H9 (cell line): ENCODE measurements at regions not wholly inside any gene's neighbourhood (a gene's known extent, or its start where the extent isn't known, plus 50 kb on each side); places are given as distances from the start of the nearest gene placed in this dataset.

Experiments
- DNase-seq: peaks from one replicate; pipeline ENCODE4 v3.0.0-alpha.2; 2017
- H2AFZ ChIP-seq: one replicate; pipeline ENCODE4 v1.6.1; 2013; ENCODE audit warnings: mild to moderate bottlenecking, low read length, control low read depth, moderate library complexity
- H2AK5ac ChIP-seq: 2 replicates; pipeline ENCODE4 v1.6.1; 2013; ENCODE audit warnings: low read length, control low read depth, mixed read lengths; ENCODE audit not compliant: insufficient read length
- H2BK120ac ChIP-seq: one replicate; pipeline ENCODE4 v1.6.1; 2013; ENCODE audit warnings: low read depth, mild to moderate bottlenecking, low read length, control low read depth, inconsistent platforms; ENCODE audit not compliant: poor library complexity, severe bottlenecking
- H2BK12ac ChIP-seq: 2 replicates; pipeline ENCODE4 v1.6.1; 2013; ENCODE audit warnings: low read length, control low read depth, mixed read lengths, low read depth; ENCODE audit not compliant: insufficient read length
- H2BK15ac ChIP-seq: 2 replicates; pipeline ENCODE4 v1.6.1; 2013; ENCODE audit warnings: low read depth, low read length, control low read depth
- H2BK20ac ChIP-seq: one replicate; pipeline ENCODE4 v1.6.1; 2013; ENCODE audit warnings: low read depth, mild to moderate bottlenecking, low read length, control low read depth, inconsistent platforms; ENCODE audit not compliant: poor library complexity, severe bottlenecking
- H2BK5ac ChIP-seq: 2 replicates; pipeline ENCODE4 v1.6.1; 2013; ENCODE audit warnings: low read length, control low read depth, mixed read lengths; ENCODE audit not compliant: insufficient read length
- H3K14ac ChIP-seq: 2 replicates; pipeline ENCODE4 v1.6.1; 2013; ENCODE audit warnings: low read length, control low read depth; ENCODE audit not compliant: insufficient read depth
- H3K18ac ChIP-seq: 2 replicates; pipeline ENCODE4 v1.6.1; 2013; ENCODE audit warnings: low read depth, mild to moderate bottlenecking, mixed read lengths, low read length, control low read depth; ENCODE audit not compliant: insufficient read length
- H3K23ac ChIP-seq: 2 replicates; pipeline ENCODE4 v1.6.1; 2013; ENCODE audit warnings: low read length, control low read depth, mixed read lengths, low read depth; ENCODE audit not compliant: insufficient read length
- H3K23me2 ChIP-seq: 2 replicates; pipeline ENCODE4 v1.6.1; 2013; ENCODE audit warnings: low read depth, mild to moderate bottlenecking, mixed read lengths, low read length, control low read depth; ENCODE audit not compliant: insufficient read length, poor library complexity, severe bottlenecking
- H3K27ac ChIP-seq: 2 replicates; pipeline ENCODE4 v1.5.1; 2013; ENCODE audit warnings: low read length, control low read depth, mixed read lengths, low read depth; ENCODE audit not compliant: insufficient read length
- H3K27me3 ChIP-seq: 2 replicates; pipeline ENCODE4 v1.6.1; 2013; ENCODE audit warnings: low read length, control low read depth, inconsistent platforms; ENCODE audit not compliant: insufficient read depth
- H3K4ac ChIP-seq: 2 replicates; pipeline ENCODE4 v1.6.1; 2013; ENCODE audit warnings: low read depth, mild to moderate bottlenecking, control low read depth, inconsistent platforms, low read length, moderate library complexity
- H3K4me1 ChIP-seq: 2 replicates; pipeline ENCODE4 v1.6.1; 2013; ENCODE audit warnings: low read length, control low read depth, inconsistent platforms; ENCODE audit not compliant: insufficient read depth
- H3K4me2 ChIP-seq: 2 replicates; pipeline ENCODE4 v1.6.1; 2013; ENCODE audit warnings: low read length, control low read depth, mixed read lengths; ENCODE audit not compliant: insufficient read length, insufficient read depth
- H3K56ac ChIP-seq: 2 replicates; pipeline ENCODE4 v1.6.1; 2013; ENCODE audit warnings: low read depth, mild to moderate bottlenecking, mixed read lengths, low read length, control low read depth; ENCODE audit not compliant: insufficient read length
- H3K79me1 ChIP-seq: 2 replicates; pipeline ENCODE4 v1.6.1; 2013; ENCODE audit warnings: low read depth, mild to moderate bottlenecking, moderate library complexity, low read length, control low read depth, inconsistent platforms; ENCODE audit not compliant: insufficient read depth, poor library complexity, severe bottlenecking
- H3K79me2 ChIP-seq: 2 replicates; pipeline ENCODE4 v1.6.1; 2013; ENCODE audit warnings: low read length, control low read depth, inconsistent platforms; ENCODE audit not compliant: insufficient read depth
- H3K9ac ChIP-seq: 2 replicates; pipeline ENCODE4 v1.6.1; 2013; ENCODE audit warnings: low read length, control low read depth, mixed read lengths; ENCODE audit not compliant: insufficient read length; ENCODE audit errors: extremely low read depth
- H3K9me3 ChIP-seq: one replicate; pipeline ENCODE4 v1.6.1; 2013; ENCODE audit warnings: low read depth, low read length, inconsistent platforms; ENCODE audit not compliant: control insufficient read depth
- H3T11ph ChIP-seq: one replicate; pipeline ENCODE4 v1.6.1; 2013; ENCODE audit warnings: mild to moderate bottlenecking, low read length, control low read depth, inconsistent platforms
- H4K20me1 ChIP-seq: one replicate; pipeline ENCODE4 v1.6.1; 2013; ENCODE audit not compliant: control insufficient read depth, insufficient read length, insufficient read depth
- H4K5ac ChIP-seq: 2 replicates; pipeline ENCODE4 v1.6.1; 2013; ENCODE audit warnings: low read depth, mild to moderate bottlenecking, mixed read lengths, low read length, control low read depth; ENCODE audit not compliant: insufficient read length
- H4K8ac ChIP-seq: replicated peaks from 2 replicates; pipeline ENCODE4 v1.6.1; 2013; ENCODE audit warnings: low read length, control low read depth, mixed read lengths, low read depth; ENCODE audit not compliant: insufficient read length
- H4K91ac ChIP-seq: 2 replicates; pipeline ENCODE4 v1.6.1; 2013; ENCODE audit warnings: low read depth, mild to moderate bottlenecking, moderate library complexity, mixed read lengths, low read length, control low read depth; ENCODE audit not compliant: insufficient read length
- H3K27ac Mint-ChIP-seq, 3 experiments: 2 replicates in 2 of 3; 3 replicates in 1 of 3; pipeline ENCODE4 v1.8.0; 2020 to 2021; ENCODE audit warnings: mixed read lengths in 3 of 3, mild to moderate bottlenecking in 1 of 3, moderate library complexity in 1 of 3
- H3K27me3 Mint-ChIP-seq: 2 replicates; pipeline ENCODE4 v1.8.0; 2021; ENCODE audit warnings: low read depth, mild to moderate bottlenecking, moderate library complexity, mixed read lengths
- H3K36me3 Mint-ChIP-seq, 3 experiments: 2 replicates in 2 of 3; 3 replicates in 1 of 3; pipeline ENCODE4 v1.8.0; 2020 to 2021; ENCODE audit warnings: low read depth in 3 of 3, mixed read lengths in 3 of 3; ENCODE audit not compliant: insufficient read depth in 1 of 3
- H3K4me1 Mint-ChIP-seq, 2 experiments: 2 replicates each; pipeline ENCODE4 v1.8.0; 2020; ENCODE audit warnings: mixed read lengths in 2 of 2
- H3K4me3 Mint-ChIP-seq, 2 experiments: 2 replicates in 1 of 2; 3 replicates in 1 of 2; pipeline ENCODE4 v1.8.0; 2020 to 2021; ENCODE audit warnings: mild to moderate bottlenecking in 2 of 2, mixed read lengths in 2 of 2, moderate library complexity in 1 of 2
- H3K9me3 Mint-ChIP-seq, 2 experiments: 2 replicates in 1 of 2; 3 replicates in 1 of 2; pipeline ENCODE4 v1.8.0; 2020; ENCODE audit warnings: mild to moderate bottlenecking in 2 of 2, mixed read lengths in 2 of 2, moderate library complexity in 1 of 2
- WGBS: extraction: QIAGEN DNeasy Blood & Tissue Kit; methylation state at CpG from one replicate; pipeline ENCODE4 v1.1.7; 2013; ENCODE audit warnings: missing lambda C conversion rate, low lambda C conversion rate, mixed read lengths; ENCODE audit not compliant: insufficient read length; ENCODE audit errors: extremely low coverage; 5-methylcytosine and 5-hydroxymethylcytosine counted together
- TF ChIP-seq, protein P1 (sequence below): fragments of 200-600 bp; sonication (generic); conservative IDR thresholded peaks from 3 replicates; pipeline ENCODE4 v1.8.0; 2021; ENCODE audit warnings: antibody characterized with exemption, mild to moderate bottlenecking

DNA sequence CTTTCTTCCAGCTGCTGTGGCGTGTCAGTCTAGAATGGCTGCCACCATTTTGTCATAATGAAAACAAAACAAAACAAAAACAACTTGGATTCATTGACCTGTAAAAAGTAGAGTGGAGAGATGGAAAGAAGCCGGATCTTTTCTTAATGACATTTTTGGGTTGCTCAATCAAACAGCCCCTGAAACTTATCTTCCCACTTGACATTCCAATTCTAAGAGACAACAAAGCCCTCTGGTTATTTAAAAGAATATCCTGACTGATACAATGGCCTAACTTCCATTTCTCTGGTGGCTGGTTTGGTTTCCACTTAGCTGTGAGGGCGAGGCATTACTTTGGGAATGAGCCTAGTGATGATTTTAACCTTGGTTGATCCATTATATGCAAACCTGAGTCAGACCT, 123.7 kb downstream of the AQP4 start:
- Histone ChIP-seq H3K18ac (no peak overlapping the region), H3K79me2 (no peaks in the 10 kb centered on the region), H2BK12ac (no peak overlapping the region), H3K4me2 (no peak overlapping the region), H4K5ac (no peak overlapping the region), H3K23ac (no peak overlapping the region), H2BK20ac (no peak overlapping the region), H3K27ac (no peak overlapping the region), H4K8ac (no peak overlapping the region), H3K23me2 (no peaks in the 10 kb centered on the region), H3K56ac (no peak overlapping the region), H4K20me1 (no peaks in the 10 kb centered on the region), H2BK120ac (no peak overlapping the region), H3T11ph (no peak overlapping the region), H3K4me1 (peaks cover 3% of the 10 kb centered on the region; the same call in 1 of the 2 replicates), H3K4ac (no peak overlapping the region), H3K27me3 (no peaks in the 10 kb centered on the region), H3K9ac (no peak overlapping the region), H2AFZ (no peak overlapping the region), H3K9me3 (no peaks in the 10 kb centered on the region), H3K14ac (no peak overlapping the region), H4K91ac (no peak overlapping the region), H2BK15ac (no peak overlapping the region), H2AK5ac (no peak overlapping the region), H2BK5ac (no peak overlapping the region), H3K79me1 (no peaks in the 10 kb centered on the region)
- no peak overlapping the region for H3K4me3 Mint-ChIP-seq
- peaks cover 8 to 15% of the 10 kb centered on the region in 2 experiments; a peak in 4 of 5 replicates for H3K9me3 Mint-ChIP-seq
- H3K36me3 Mint-ChIP-seq, result peaks cover 0 to 8% (median 5%) of the 10 kb centered on the region in 3 experiments; a peak in 4 of 7 replicates
- peaks cover 2% of the 10 kb centered on the region for H3K27me3 Mint-ChIP-seq
- H3K27ac Mint-ChIP-seq, result no peak overlapping the region
- no CpG with 5 or more reads among the region's 3 CpGs for WGBS
- no peak for DNase-seq
- TF ChIP-seq, protein P1, sequence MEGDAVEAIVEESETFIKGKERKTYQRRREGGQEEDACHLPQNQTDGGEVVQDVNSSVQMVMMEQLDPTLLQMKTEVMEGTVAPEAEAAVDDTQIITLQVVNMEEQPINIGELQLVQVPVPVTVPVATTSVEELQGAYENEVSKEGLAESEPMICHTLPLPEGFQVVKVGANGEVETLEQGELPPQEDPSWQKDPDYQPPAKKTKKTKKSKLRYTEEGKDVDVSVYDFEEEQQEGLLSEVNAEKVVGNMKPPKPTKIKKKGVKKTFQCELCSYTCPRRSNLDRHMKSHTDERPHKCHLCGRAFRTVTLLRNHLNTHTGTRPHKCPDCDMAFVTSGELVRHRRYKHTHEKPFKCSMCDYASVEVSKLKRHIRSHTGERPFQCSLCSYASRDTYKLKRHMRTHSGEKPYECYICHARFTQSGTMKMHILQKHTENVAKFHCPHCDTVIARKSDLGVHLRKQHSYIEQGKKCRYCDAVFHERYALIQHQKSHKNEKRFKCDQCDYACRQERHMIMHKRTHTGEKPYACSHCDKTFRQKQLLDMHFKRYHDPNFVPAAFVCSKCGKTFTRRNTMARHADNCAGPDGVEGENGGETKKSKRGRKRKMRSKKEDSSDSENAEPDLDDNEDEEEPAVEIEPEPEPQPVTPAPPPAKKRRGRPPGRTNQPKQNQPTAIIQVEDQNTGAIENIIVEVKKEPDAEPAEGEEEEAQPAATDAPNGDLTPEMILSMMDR, result no peak
- peaks cover 12 to 14% of the 10 kb centered on the region in 2 experiments for H3K4me1 Mint-ChIP-seq
